ENCODE measurements at regions not wholly inside any gene's neighbourhood (a gene's known extent, or its start where the extent isn't known, plus 50 kb on each side); places are given as distances from the start of the nearest gene placed in this dataset.

GRCh38 chr5:167332309-167332708 lies 959.1 kb upstream of the WWC1 start:
- TF ChIP-seq EZH2 (IDR thresholded peaks at IDR 0.05) (no peak), POLR2AphosphoS5 (IDR thresholded peaks at IDR 0.05; ENCODE audit: borderline replicate concordance, low read depth, low read length) (no peak), FOXP2 (optimal IDR thresholded peaks at IDR 0.05; ENCODE audit: control extremely low read depth, extremely low read length, insufficient read depth) (no peak)
